ENCODE measurements at regions not wholly inside any gene's neighbourhood (a gene's known extent, or its start where the extent isn't known, plus 50 kb on each side); places are given as distances from the start of the nearest gene placed in this dataset.

- no peak for TF ChIP-seq ZBTB10 (tag by site-specific recombination; IDR thresholded peaks at IDR 0.05)
- TF ChIP-seq ZNF704 (tag by site-specific recombination; IDR thresholded peaks at IDR 0.05), result no peak
- TF ChIP-seq ZFHX2 (tag by site-specific recombination; conservative IDR thresholded peaks at IDR 0.05), result no peak
- no peak for TF ChIP-seq ZNF423 (tag by site-specific recombination; IDR thresholded peaks at IDR 0.05)
- no peak for TF ChIP-seq ZNF324 (tag by site-specific recombination; IDR thresholded peaks at IDR 0.05)
- no peak for TF ChIP-seq EGR2 (tag by site-specific recombination; IDR thresholded peaks at IDR 0.05; ENCODE audit: low read depth)
- TF ChIP-seq ZNF280D (tag by site-specific recombination; IDR thresholded peaks at IDR 0.05), result no peak
- no peak for TF ChIP-seq YY1 (tag by site-specific recombination; IDR thresholded peaks at IDR 0.05)
Measured at GRCh38 chr21:15236111-15236510, 171.3 kb upstream of the NRIP1 start (continued).

GRCh38 chr21:15240848-15241247 is 176.0 kb upstream of the NRIP1 start:
- Histone ChIP-seq H3K4me1 (ENCODE audit: control insufficient read depth, insufficient read depth, low read length) (peaks cover 5% of the 10 kb centered on the region), H3K4me3 (ENCODE audit: low read depth, low read length) (no peak overlapping the region), H3K9me3 (ENCODE audit: control insufficient read depth, insufficient read depth, low read depth, low read length) (no peaks in the 10 kb centered on the region), H3K27ac (ENCODE audit: extremely low read depth, low read depth, low read length) (no peak overlapping the region), H3K36me3 (ENCODE audit: control insufficient read depth in 2 of 2, insufficient read depth in 1 of 2, low read length in 2 of 2) (no peaks in the 10 kb centered on the region)
- ChIA-PET CTCF (interaction anchor here (0.6 kb wide), 1 partner anchor 77 kb away, joined by 3 read pairs; no protein-coding TSS in a partner anchor), POLR2A (no interaction called here)
- TF ChIP-seq ZNF624 (tag by site-specific recombination; IDR thresholded peaks at IDR 0.05) (no peak), ZNF629 (tag by site-specific recombination; IDR thresholded peaks at IDR 0.05) (no peak), PATZ1 (tag by site-specific recombination; IDR thresholded peaks at IDR 0.05) (no peak), BCL11B (tag by site-specific recombination; IDR thresholded peaks at IDR 0.05; ENCODE audit: low read depth) (no peak), ZNF350 (tag by site-specific recombination; IDR thresholded peaks at IDR 0.05) (no peak), ZSCAN16 (tag by site-specific recombination; IDR thresholded peaks at IDR 0.05) (no peak), ZNF16 (tag by site-specific recombination; IDR thresholded peaks at IDR 0.05; ENCODE audit: low read depth) (no peak), ZNF585B (tag by site-specific recombination; IDR thresholded peaks at IDR 0.05) (no peak), ZNF664 (tag by site-specific recombination; IDR thresholded peaks at IDR 0.05) (no peak), ZSCAN4 (tag by site-specific recombination; IDR thresholded peaks at IDR 0.05) (no peak), ZBTB21 (tag by site-specific recombination; IDR thresholded peaks at IDR 0.05) (no peak)

Data from HEK293 (cell line).